ENCODE measurements at regions not wholly inside any gene's neighbourhood (a gene's known extent, or its start where the extent isn't known, plus 50 kb on each side); places are given as distances from the start of the nearest gene placed in this dataset.

DNA sequence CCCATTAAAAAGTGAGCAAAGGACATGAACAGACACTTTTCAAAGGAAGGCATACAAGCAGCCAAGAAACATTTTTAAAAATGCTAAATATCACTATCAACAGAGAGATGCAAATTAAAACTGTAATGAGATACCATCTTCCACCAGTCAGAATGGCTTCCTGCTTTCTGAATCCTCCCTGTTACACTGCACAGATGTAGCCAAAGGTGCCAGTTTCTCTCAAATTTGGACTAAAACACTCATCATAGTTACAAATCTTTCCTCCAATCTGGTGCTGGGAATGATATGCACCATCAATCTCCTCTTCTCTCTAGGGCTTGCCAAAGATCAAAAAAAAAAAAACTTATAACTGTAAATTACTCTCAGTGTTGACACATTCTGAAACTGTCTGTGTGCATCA lies 311.8 kb upstream of the CLEC14A start:
- TF ChIP-seq, protein P1, sequence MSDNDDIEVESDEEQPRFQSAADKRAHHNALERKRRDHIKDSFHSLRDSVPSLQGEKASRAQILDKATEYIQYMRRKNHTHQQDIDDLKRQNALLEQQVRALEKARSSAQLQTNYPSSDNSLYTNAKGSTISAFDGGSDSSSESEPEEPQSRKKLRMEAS (CRISPR knock-in tag; IDR thresholded peaks at IDR 0.05) = no peak
- TF ChIP-seq, protein P2, sequence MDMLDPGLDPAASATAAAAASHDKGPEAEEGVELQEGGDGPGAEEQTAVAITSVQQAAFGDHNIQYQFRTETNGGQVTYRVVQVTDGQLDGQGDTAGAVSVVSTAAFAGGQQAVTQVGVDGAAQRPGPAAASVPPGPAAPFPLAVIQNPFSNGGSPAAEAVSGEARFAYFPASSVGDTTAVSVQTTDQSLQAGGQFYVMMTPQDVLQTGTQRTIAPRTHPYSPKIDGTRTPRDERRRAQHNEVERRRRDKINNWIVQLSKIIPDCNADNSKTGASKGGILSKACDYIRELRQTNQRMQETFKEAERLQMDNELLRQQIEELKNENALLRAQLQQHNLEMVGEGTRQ (CRISPR knock-in tag; IDR thresholded peaks at IDR 0.05) = no peak
- TF ChIP-seq, protein P3, sequence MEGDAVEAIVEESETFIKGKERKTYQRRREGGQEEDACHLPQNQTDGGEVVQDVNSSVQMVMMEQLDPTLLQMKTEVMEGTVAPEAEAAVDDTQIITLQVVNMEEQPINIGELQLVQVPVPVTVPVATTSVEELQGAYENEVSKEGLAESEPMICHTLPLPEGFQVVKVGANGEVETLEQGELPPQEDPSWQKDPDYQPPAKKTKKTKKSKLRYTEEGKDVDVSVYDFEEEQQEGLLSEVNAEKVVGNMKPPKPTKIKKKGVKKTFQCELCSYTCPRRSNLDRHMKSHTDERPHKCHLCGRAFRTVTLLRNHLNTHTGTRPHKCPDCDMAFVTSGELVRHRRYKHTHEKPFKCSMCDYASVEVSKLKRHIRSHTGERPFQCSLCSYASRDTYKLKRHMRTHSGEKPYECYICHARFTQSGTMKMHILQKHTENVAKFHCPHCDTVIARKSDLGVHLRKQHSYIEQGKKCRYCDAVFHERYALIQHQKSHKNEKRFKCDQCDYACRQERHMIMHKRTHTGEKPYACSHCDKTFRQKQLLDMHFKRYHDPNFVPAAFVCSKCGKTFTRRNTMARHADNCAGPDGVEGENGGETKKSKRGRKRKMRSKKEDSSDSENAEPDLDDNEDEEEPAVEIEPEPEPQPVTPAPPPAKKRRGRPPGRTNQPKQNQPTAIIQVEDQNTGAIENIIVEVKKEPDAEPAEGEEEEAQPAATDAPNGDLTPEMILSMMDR (IDR thresholded peaks at IDR 0.05) = no peak
- TF ChIP-seq, protein P4, sequence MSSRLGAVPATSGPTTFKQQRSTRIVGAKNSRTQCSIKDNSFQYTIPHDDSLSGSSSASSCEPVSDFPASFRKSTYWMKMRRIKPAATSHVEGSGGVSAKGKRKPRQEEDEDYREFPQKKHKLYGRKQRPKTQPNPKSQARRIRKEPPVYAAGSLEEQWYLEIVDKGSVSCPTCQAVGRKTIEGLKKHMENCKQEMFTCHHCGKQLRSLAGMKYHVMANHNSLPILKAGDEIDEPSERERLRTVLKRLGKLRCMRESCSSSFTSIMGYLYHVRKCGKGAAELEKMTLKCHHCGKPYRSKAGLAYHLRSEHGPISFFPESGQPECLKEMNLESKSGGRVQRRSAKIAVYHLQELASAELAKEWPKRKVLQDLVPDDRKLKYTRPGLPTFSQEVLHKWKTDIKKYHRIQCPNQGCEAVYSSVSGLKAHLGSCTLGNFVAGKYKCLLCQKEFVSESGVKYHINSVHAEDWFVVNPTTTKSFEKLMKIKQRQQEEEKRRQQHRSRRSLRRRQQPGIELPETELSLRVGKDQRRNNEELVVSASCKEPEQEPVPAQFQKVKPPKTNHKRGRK (CRISPR knock-in tag; IDR thresholded peaks at IDR 0.05; ENCODE audit: borderline replicate concordance) = no peak
- TF ChIP-seq ZNF138 (CRISPR knock-in tag; conservative IDR thresholded peaks at IDR 0.05) (no peak), MXD4 (CRISPR knock-in tag; IDR thresholded peaks at IDR 0.05; ENCODE audit: borderline replicate concordance) (no peak), NR3C1 (CRISPR knock-in tag; conservative IDR thresholded peaks at IDR 0.05; ENCODE audit: low read depth) (no peak), HMGA2 (CRISPR knock-in tag; IDR thresholded peaks at IDR 0.05) (no peak)

Measured in WTC11 (cell line).